ENCODE measurements at regions not wholly inside any gene's neighbourhood (a gene's known extent, or its start where the extent isn't known, plus 50 kb on each side); places are given as distances from the start of the nearest gene placed in this dataset.

GRCh38 chr3:159187232-159187631 is 385.4 kb downstream of the MFSD1 start:
- TF ChIP-seq POLR2A (IDR thresholded peaks at IDR 0.05): no peak
- TF ChIP-seq CTCF (IDR thresholded peaks at IDR 0.05): no peak

All from gastroesophageal sphincter (tissue), 3 donors.